ENCODE measurements at regions not wholly inside any gene's neighbourhood (a gene's known extent, or its start where the extent isn't known, plus 50 kb on each side); places are given as distances from the start of the nearest gene placed in this dataset.

DNA sequence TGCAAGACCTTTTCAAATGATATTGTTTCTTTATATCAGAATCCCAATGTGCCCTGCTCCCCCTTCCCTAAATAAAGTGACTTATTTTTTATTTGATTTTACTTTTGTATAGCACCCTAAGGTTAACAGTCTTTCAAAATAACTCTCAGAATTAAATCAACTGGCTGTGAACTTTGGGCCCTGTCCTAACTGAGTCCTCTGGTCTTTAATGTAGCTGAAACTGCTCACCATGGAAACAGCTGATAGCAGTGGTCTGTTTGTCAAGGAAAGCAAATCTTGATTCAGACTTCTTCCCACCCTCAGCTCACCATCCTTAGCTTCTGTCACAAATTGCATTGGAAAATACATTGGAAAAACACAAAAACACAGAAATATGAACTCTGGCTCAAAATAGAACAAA is 105.2 kb upstream of the PRPS1L1 start:
- H3K36me3 Mint-ChIP-seq (ENCODE audit: insufficient read depth, unreplicated experiment) = no peaks in the 10 kb centered on the region
- no peak for DNase-seq (ENCODE audit: unreplicated experiment)
- POLR2A ChIA-PET = no interaction called here
- intact Hi-C loops (cut with micrococcal nuclease) = no loop called here
- no peaks in the 10 kb centered on the region for H3K27me3 Mint-ChIP-seq (ENCODE audit: insufficient read depth, unreplicated experiment)
- H3K27ac Mint-ChIP-seq (ENCODE audit: low read depth, unreplicated experiment) = no peak overlapping the region
- CTCF ChIA-PET = no interaction called here
- H3K4me3 Mint-ChIP-seq (ENCODE audit: unreplicated experiment) = no peak overlapping the region
- H3K9me3 Mint-ChIP-seq (ENCODE audit: unreplicated experiment) = no peaks in the 10 kb centered on the region
- no TSS peak for BruUV-seq (replicated peaks)
- H3K4me1 Mint-ChIP-seq (ENCODE audit: insufficient read depth, unreplicated experiment) = no peaks in the 10 kb centered on the region
- TF ChIP-seq CTCF (IDR thresholded peaks at IDR 0.05; ENCODE audit: unreplicated experiment) = no peak

GRCh38 chr7:18133921-18134320 is 106.3 kb upstream of the PRPS1L1 start:
- peaks cover 7% of the 10 kb centered on the region for H3K9me3 Mint-ChIP-seq (ENCODE audit: unreplicated experiment)
- POLR2A ChIA-PET = no interaction called here

GRCh38 chr7:18140943-18141342 is 113.3 kb upstream of the PRPS1L1 start:
- H3K4me1 Mint-ChIP-seq (ENCODE audit: insufficient read depth, unreplicated experiment) = no peaks in the 10 kb centered on the region
- no peak overlapping the region for H3K4me3 Mint-ChIP-seq (ENCODE audit: unreplicated experiment)
- H3K27me3 Mint-ChIP-seq (ENCODE audit: insufficient read depth, unreplicated experiment) = peaks cover 10% of the 10 kb centered on the region
- DNase-seq (ENCODE audit: unreplicated experiment) = no peak
- TF ChIP-seq CTCF (IDR thresholded peaks at IDR 0.05; ENCODE audit: unreplicated experiment) = no peak
- no peak overlapping the region for H3K27ac Mint-ChIP-seq (ENCODE audit: low read depth, unreplicated experiment)
- H3K36me3 Mint-ChIP-seq (ENCODE audit: insufficient read depth, unreplicated experiment) = no peaks in the 10 kb centered on the region
- ChIA-PET POLR2A (no interaction called here), CTCF (interaction anchor here (0.9 kb wide), 1 partner anchor 19 kb away, joined by 3 read pairs; no protein-coding TSS in a partner anchor)
- intact Hi-C loops (cut with micrococcal nuclease) = no loop called here
- no TSS peak for BruUV-seq (replicated peaks)
- H3K9me3 Mint-ChIP-seq (ENCODE audit: unreplicated experiment) = peaks cover 7% of the 10 kb centered on the region

More at GRCh38 chr7:18133921-18134320, 106.3 kb upstream of the PRPS1L1 start:
- Mint-ChIP-seq H3K4me1 (ENCODE audit: insufficient read depth, unreplicated experiment) (no peaks in the 10 kb centered on the region), H3K4me3 (ENCODE audit: unreplicated experiment) (no peak overlapping the region), H3K27me3 (ENCODE audit: insufficient read depth, unreplicated experiment) (no peaks in the 10 kb centered on the region), H3K27ac (ENCODE audit: low read depth, unreplicated experiment) (no peak overlapping the region), H3K36me3 (ENCODE audit: insufficient read depth, unreplicated experiment) (no peaks in the 10 kb centered on the region)
- BruUV-seq (replicated peaks) = no TSS peak
- CTCF ChIA-PET = interaction anchor here (0.5 kb wide), 1 partner anchor 1126 kb away, joined by 3 read pairs; no protein-coding TSS in a partner anchor
- no peak for TF ChIP-seq CTCF (IDR thresholded peaks at IDR 0.05; ENCODE audit: unreplicated experiment)
- no peak for DNase-seq (ENCODE audit: unreplicated experiment)
- intact Hi-C loops (cut with micrococcal nuclease) = no loop called here

- no peaks in the 10 kb centered on the region for H3K9me3 Mint-ChIP-seq (ENCODE audit: unreplicated experiment)
- peaks cover 10% of the 10 kb centered on the region for H3K27me3 Mint-ChIP-seq (ENCODE audit: insufficient read depth, unreplicated experiment)
- no TSS peak for BruUV-seq (replicated peaks)
- H3K4me3 Mint-ChIP-seq (ENCODE audit: unreplicated experiment) = no peak overlapping the region
- intact Hi-C loops (cut with micrococcal nuclease) = no loop called here
- no peak overlapping the region for H3K27ac Mint-ChIP-seq (ENCODE audit: low read depth, unreplicated experiment)
- H3K4me1 Mint-ChIP-seq (ENCODE audit: insufficient read depth, unreplicated experiment) = no peaks in the 10 kb centered on the region
- ChIA-PET POLR2A (interaction anchor here (1.2 kb wide), 1 partner anchor 96 kb away, joined by 3 read pairs; no protein-coding TSS in a partner anchor), CTCF (no interaction called here)
- no peaks in the 10 kb centered on the region for H3K36me3 Mint-ChIP-seq (ENCODE audit: insufficient read depth, unreplicated experiment)
- no peak for DNase-seq (ENCODE audit: unreplicated experiment)
- no peak for TF ChIP-seq CTCF (IDR thresholded peaks at IDR 0.05; ENCODE audit: unreplicated experiment)
Observed at GRCh38 chr7:18144166-18144565, 116.5 kb upstream of the PRPS1L1 start.
